ENCODE measurements at regions not wholly inside any gene's neighbourhood (a gene's known extent, or its start where the extent isn't known, plus 50 kb on each side); places are given as distances from the start of the nearest gene placed in this dataset.
A peak's percentile ranks its signal among the peaks of the same experiment; 100 is the strongest.
"Not testable (repeated sequence)": the region's sequence is repeated elsewhere in the genome, so short reads cannot be mapped to it uniquely, and the experiment has no call there.

DNA sequence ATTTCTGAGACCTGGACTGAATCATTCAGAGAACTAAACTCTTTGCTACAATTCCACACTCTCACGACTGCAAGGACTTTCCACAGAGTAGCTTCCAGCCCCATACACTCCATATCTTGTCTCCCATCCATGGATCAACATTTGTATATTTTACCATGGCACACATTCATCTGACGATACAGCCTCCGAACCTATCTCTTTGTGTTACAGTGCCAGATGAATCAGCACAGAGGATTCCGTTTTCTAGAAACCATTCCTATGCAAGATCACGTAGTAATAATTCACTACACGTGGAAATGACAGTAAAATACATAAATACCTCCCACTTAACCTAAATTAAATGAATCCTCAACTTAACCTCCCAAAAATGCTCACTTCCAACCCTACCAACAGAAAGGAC lies 110.0 kb upstream of the PRDX6 start:
- Histone ChIP-seq H2AFZ (replicated peaks; ENCODE audit: low read length, poor library complexity) (no peak overlapping the region), H4K20me1 (ENCODE audit: insufficient read depth, low read length) (no peaks in the 10 kb centered on the region), H2AK9ac (replicated peaks; ENCODE audit: low read depth, low read length, poor library complexity) (no peak overlapping the region), H3K79me1 (ENCODE audit: low read depth in 1 of 2, low read length in 2 of 2) (no peaks in the 10 kb centered on the region), H2BK5ac (ENCODE audit: low read depth, low read length, poor library complexity, severe bottlenecking) (no peak overlapping the region), H3K9me1 (ENCODE audit: insufficient read depth, low read length) (no peaks in the 10 kb centered on the region), H2BK20ac (ENCODE audit: low read depth, low read length) (no peak overlapping the region), H2AK5ac (ENCODE audit: low read depth, low read length) (no peak overlapping the region), H3K23ac (ENCODE audit: low read depth, low read length) (no peak overlapping the region), H3K18ac (ENCODE audit: low read depth, low read length) (no peak overlapping the region), H2BK120ac (ENCODE audit: low read depth, low read length) (no peak overlapping the region), H3K4ac (ENCODE audit: low read depth, low read length) (no peak overlapping the region), H2BK15ac (ENCODE audit: low read depth, low read length) (no peak overlapping the region), H3K4me3 (ENCODE audit: insufficient read depth, low read depth, low read length) (no peak overlapping the region), H3K9me3 (ENCODE audit: control insufficient read depth, insufficient read depth, low read length) (no peaks in the 10 kb centered on the region), H3K27me3 (ENCODE audit: control insufficient read depth, insufficient read depth, low read length) (no peaks in the 10 kb centered on the region), H3K36me3 (ENCODE audit: control insufficient read depth, insufficient read depth, low read length) (no peaks in the 10 kb centered on the region), H3K4me1 (ENCODE audit: control insufficient read depth, insufficient read depth, low read length) (no peaks in the 10 kb centered on the region), H3K9ac (ENCODE audit: low read depth, low read length) (no peak overlapping the region), H4K5ac (ENCODE audit: low read depth, low read length) (no peak overlapping the region), H4K91ac (ENCODE audit: insufficient read depth, low read depth, low read length) (no peak overlapping the region), H3K4me2 (ENCODE audit: low read depth, low read length) (no peak overlapping the region), H3K56ac (ENCODE audit: extremely low read depth, insufficient read depth, low read length) (no peak overlapping the region), H3K27ac (ENCODE audit: insufficient read depth, low read length) (no peak overlapping the region), H3K14ac (replicated peaks; ENCODE audit: low read depth, low read length) (no peak overlapping the region), H4K8ac (ENCODE audit: low read depth in 2 of 2, low read length in 2 of 2) (no peak overlapping the region)
- ChIA-PET POLR2A (ENCODE audit: unreplicated experiment) (no interaction called here), CTCF (no interaction called here)
- intact Hi-C loops (cut with micrococcal nuclease) = no loop called here
- WGBS, 2 experiments (ENCODE audit: extremely low coverage in 2 of 2, insufficient read length in 1 of 2) = 77% methylated on average over 5 of the region's 6 CpGs; no CpG with 5 or more reads in 1 of the 2 experiments
- ATAC-seq (ENCODE audit: low read depth) (no peak), DNase-seq (peak; percentile 14)
- no TSS peak for BruUV-seq (replicated peaks)
- dilution Hi-C loops (cut with HindIII; ENCODE audit: low sequenced_read_pairs, unreplicated experiment) = no loop called here
- no peak for TF ChIP-seq CHD1 (IDR thresholded peaks at IDR 0.05; ENCODE audit: low read depth, low read length)
- no peak for TF ChIP-seq MAFK (IDR thresholded peaks at IDR 0.05; ENCODE audit: low read depth, low read length)
- TF ChIP-seq, protein P1, sequence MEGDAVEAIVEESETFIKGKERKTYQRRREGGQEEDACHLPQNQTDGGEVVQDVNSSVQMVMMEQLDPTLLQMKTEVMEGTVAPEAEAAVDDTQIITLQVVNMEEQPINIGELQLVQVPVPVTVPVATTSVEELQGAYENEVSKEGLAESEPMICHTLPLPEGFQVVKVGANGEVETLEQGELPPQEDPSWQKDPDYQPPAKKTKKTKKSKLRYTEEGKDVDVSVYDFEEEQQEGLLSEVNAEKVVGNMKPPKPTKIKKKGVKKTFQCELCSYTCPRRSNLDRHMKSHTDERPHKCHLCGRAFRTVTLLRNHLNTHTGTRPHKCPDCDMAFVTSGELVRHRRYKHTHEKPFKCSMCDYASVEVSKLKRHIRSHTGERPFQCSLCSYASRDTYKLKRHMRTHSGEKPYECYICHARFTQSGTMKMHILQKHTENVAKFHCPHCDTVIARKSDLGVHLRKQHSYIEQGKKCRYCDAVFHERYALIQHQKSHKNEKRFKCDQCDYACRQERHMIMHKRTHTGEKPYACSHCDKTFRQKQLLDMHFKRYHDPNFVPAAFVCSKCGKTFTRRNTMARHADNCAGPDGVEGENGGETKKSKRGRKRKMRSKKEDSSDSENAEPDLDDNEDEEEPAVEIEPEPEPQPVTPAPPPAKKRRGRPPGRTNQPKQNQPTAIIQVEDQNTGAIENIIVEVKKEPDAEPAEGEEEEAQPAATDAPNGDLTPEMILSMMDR (conservative IDR thresholded peaks at IDR 0.05; ENCODE audit: low read depth, low read length) = no peak
- TF ChIP-seq BHLHE40 (IDR thresholded peaks at IDR 0.05; ENCODE audit: low read depth, low read length) = no peak
- TF ChIP-seq POLR2A (IDR thresholded peaks at IDR 0.05; ENCODE audit: low read depth, low read length) = no peak
- no peak for TF ChIP-seq RFX5 (IDR thresholded peaks at IDR 0.05; ENCODE audit: low read depth, low read length)
- TF ChIP-seq NFE2L2 (IDR thresholded peaks at IDR 0.05; ENCODE audit: low read depth, low read length) = no peak
- TF ChIP-seq SMC3 (IDR thresholded peaks at IDR 0.05; ENCODE audit: low read depth, low read length) = no peak
- no peak for TF ChIP-seq FOS (IDR thresholded peaks at IDR 0.05; ENCODE audit: low read depth, low read length)
- in situ Hi-C loops (cut with MboI; ENCODE audit: low sequenced_read_pairs) = no loop called here

DNA sequence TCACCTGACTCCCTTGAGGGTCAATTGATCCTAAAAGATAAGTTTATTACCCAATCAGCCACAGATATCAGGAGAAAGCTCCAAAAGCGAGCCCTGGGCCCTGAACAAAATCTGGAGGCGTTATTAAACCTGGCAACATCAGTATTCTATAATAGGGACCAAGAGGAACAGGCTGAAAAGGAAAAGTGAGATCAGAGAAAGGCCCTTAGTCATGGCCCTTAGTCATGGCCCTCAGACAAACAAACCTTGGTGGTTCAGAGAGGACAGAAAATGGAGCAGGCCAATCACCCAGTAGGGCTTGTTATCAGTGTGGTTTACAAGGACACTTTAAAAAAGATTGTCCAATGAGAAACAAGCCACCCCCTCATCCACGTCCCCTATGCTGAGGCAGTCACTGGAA lies 106.5 kb upstream of the PRDX6 start:
- H2AFZ ChIP-seq (replicated peaks; ENCODE audit: low read length, poor library complexity); H2BK5ac ChIP-seq (ENCODE audit: low read depth, low read length, poor library complexity, severe bottlenecking); H2BK15ac ChIP-seq (ENCODE audit: low read depth, low read length); in situ Hi-C loops (cut with MboI; ENCODE audit: low sequenced_read_pairs); H3K56ac ChIP-seq (ENCODE audit: extremely low read depth, insufficient read depth, low read length); CTCF ChIA-PET; H3K27ac ChIP-seq (ENCODE audit: insufficient read depth, low read length); H3K23ac ChIP-seq (ENCODE audit: low read depth, low read length); H2BK20ac ChIP-seq (ENCODE audit: low read depth, low read length); H2AK5ac ChIP-seq (ENCODE audit: low read depth, low read length); H3K36me3 ChIP-seq (ENCODE audit: control insufficient read depth, insufficient read depth, low read length); H3K27me3 ChIP-seq (ENCODE audit: control insufficient read depth, insufficient read depth, low read length); BruUV-seq (replicated peaks); H3K4me1 ChIP-seq (ENCODE audit: control insufficient read depth, insufficient read depth, low read length); intact Hi-C loops (cut with micrococcal nuclease); H4K91ac ChIP-seq (ENCODE audit: insufficient read depth, low read depth, low read length); H3K4me3 ChIP-seq (ENCODE audit: insufficient read depth, low read depth, low read length); ATAC-seq (ENCODE audit: low read depth); H2AK9ac ChIP-seq (replicated peaks; ENCODE audit: low read depth, low read length, poor library complexity); POLR2A ChIA-PET (ENCODE audit: unreplicated experiment); H3K9ac ChIP-seq (ENCODE audit: low read depth, low read length); H2BK120ac ChIP-seq (ENCODE audit: low read depth, low read length); H4K8ac ChIP-seq (ENCODE audit: low read depth in 2 of 2, low read length in 2 of 2); dilution Hi-C loops (cut with HindIII; ENCODE audit: low sequenced_read_pairs, unreplicated experiment); H3K14ac ChIP-seq (replicated peaks; ENCODE audit: low read depth, low read length); H3K4ac ChIP-seq (ENCODE audit: low read depth, low read length); H3K79me1 ChIP-seq (ENCODE audit: low read depth in 1 of 2, low read length in 2 of 2); H3K18ac ChIP-seq (ENCODE audit: low read depth, low read length); H3K9me3 ChIP-seq (ENCODE audit: control insufficient read depth, insufficient read depth, low read length); H3K4me2 ChIP-seq (ENCODE audit: low read depth, low read length); H4K20me1 ChIP-seq (ENCODE audit: insufficient read depth, low read length); H3K9me1 ChIP-seq (ENCODE audit: insufficient read depth, low read length); H4K5ac ChIP-seq (ENCODE audit: low read depth, low read length): not testable (repeated sequence)
- DNase-seq = peak; percentile 58
- no CpG with 5 or more reads among the region's 3 CpGs for WGBS, 2 experiments (ENCODE audit: extremely low coverage in 2 of 2, insufficient read length in 1 of 2)

Data from IMR-90 (cell line).